Nephron (organoid): ENCODE measurements at regions not wholly inside any gene's neighbourhood (a gene's known extent, or its start where the extent isn't known, plus 50 kb on each side); places are given as distances from the start of the nearest gene placed in this dataset.
A peak's percentile ranks its signal among the peaks of the same experiment; 100 is the strongest.

ENCODE experiments used
- H3K27ac Mint-ChIP-seq, 3 experiments: 2 replicates each; pipeline ENCODE4 v1.8.0; 2020; ENCODE audit warnings: mixed read lengths in 3 of 3, mild to moderate bottlenecking in 2 of 3, moderate library complexity in 1 of 3
- H3K27me3 Mint-ChIP-seq: 2 replicates; pipeline ENCODE4 v1.8.0; 2021; ENCODE audit warnings: low read depth, mild to moderate bottlenecking, moderate library complexity, mixed read lengths
- H3K36me3 Mint-ChIP-seq: 2 replicates; pipeline ENCODE4 v1.8.0; 2020; ENCODE audit warnings: low read depth, mixed read lengths
- H3K4me1 Mint-ChIP-seq: 2 replicates; pipeline ENCODE4 v1.8.0; 2020; ENCODE audit warnings: mixed read lengths
- H3K4me3 Mint-ChIP-seq, 3 experiments: 2 replicates each; pipeline ENCODE4 v1.8.0; 2020; ENCODE audit warnings: mild to moderate bottlenecking in 3 of 3, mixed read lengths in 3 of 3, moderate library complexity in 2 of 3
- H3K9me3 Mint-ChIP-seq: 2 replicates; pipeline ENCODE4 v1.8.0; 2020; ENCODE audit warnings: mixed read lengths
- TF ChIP-seq, protein P1 (sequence below), 3 experiments: fragments of 200-600 bp; sonication (generic); IDR thresholded peaks; one replicate each; pipeline ENCODE4 v1.5.0; 2021; ENCODE audit warnings: antibody characterized with exemption in 3 of 3; ENCODE audit not compliant: unreplicated experiment in 3 of 3

DNA sequence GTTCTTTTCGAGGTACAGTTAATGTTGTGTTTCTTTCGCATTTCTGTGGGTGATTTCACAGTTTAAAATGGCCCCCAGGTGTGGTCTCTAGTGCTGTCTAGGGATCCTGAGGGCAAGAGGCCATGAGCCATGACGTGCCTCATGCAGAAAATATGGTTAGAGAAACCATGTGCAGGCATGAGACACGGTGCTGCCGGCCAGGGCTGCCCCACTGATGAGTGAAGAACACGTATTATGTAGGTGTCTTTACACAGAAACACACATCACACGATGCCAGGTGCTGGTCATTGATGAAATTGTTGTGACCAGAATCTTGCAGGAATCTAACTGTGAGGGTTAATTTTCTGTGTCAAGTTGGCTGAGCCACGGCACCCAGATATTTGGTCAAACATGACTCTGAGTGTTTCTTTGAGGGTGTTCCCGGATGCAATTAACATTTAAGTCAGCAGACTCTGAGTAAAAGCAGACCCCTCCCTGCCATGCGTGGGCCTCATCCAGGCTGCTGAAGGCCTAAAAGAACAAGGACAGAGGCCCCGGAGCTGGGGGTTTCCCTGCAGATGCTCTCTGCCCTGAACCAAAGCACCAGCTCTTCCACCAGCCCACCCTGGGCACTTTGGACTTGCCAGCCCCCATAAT is 463.0 kb upstream of the MYT1L start:
- peaks cover 13% of the 10 kb centered on the region for H3K27me3 Mint-ChIP-seq
- peak overlapping the region in 1 of 3 experiments; percentile 82 for H3K27ac Mint-ChIP-seq
- no peaks in the 10 kb centered on the region for H3K36me3 Mint-ChIP-seq
- peaks cover 5% of the 10 kb centered on the region for H3K4me1 Mint-ChIP-seq
- TF ChIP-seq, protein P1, sequence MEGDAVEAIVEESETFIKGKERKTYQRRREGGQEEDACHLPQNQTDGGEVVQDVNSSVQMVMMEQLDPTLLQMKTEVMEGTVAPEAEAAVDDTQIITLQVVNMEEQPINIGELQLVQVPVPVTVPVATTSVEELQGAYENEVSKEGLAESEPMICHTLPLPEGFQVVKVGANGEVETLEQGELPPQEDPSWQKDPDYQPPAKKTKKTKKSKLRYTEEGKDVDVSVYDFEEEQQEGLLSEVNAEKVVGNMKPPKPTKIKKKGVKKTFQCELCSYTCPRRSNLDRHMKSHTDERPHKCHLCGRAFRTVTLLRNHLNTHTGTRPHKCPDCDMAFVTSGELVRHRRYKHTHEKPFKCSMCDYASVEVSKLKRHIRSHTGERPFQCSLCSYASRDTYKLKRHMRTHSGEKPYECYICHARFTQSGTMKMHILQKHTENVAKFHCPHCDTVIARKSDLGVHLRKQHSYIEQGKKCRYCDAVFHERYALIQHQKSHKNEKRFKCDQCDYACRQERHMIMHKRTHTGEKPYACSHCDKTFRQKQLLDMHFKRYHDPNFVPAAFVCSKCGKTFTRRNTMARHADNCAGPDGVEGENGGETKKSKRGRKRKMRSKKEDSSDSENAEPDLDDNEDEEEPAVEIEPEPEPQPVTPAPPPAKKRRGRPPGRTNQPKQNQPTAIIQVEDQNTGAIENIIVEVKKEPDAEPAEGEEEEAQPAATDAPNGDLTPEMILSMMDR (IDR thresholded peaks at IDR 0.05; ENCODE audit: unreplicated experiment in 3 of 3) = no peak
- H3K4me3 Mint-ChIP-seq = no peak overlapping the region
- H3K9me3 Mint-ChIP-seq = peaks cover 4% of the 10 kb centered on the region

GRCh38 chr2:2793514-2793913 is 462.4 kb upstream of the MYT1L start:
- no peak overlapping the region for H3K27ac Mint-ChIP-seq
- H3K9me3 Mint-ChIP-seq = peaks cover 4% of the 10 kb centered on the region
- H3K36me3 Mint-ChIP-seq = no peaks in the 10 kb centered on the region
- TF ChIP-seq, protein P1 (IDR thresholded peaks at IDR 0.05; ENCODE audit: unreplicated experiment in 3 of 3) = no peak
- H3K4me1 Mint-ChIP-seq = peaks cover 8% of the 10 kb centered on the region
- peaks cover 13% of the 10 kb centered on the region for H3K27me3 Mint-ChIP-seq
- H3K4me3 Mint-ChIP-seq = no peak overlapping the region

- TF ChIP-seq, protein P1 (IDR thresholded peaks at IDR 0.05; ENCODE audit: unreplicated experiment in 3 of 3) = no peak
- Mint-ChIP-seq H3K9me3 (peaks cover 4% of the 10 kb centered on the region), H3K27me3 (peaks cover 13% of the 10 kb centered on the region), H3K4me1 (peaks cover 14% of the 10 kb centered on the region), H3K27ac (no peak overlapping the region), H3K4me3 (no peak overlapping the region), H3K36me3 (no peaks in the 10 kb centered on the region)
Measured at GRCh38 chr2:2791606-2792005, 460.5 kb upstream of the MYT1L start.

DNA sequence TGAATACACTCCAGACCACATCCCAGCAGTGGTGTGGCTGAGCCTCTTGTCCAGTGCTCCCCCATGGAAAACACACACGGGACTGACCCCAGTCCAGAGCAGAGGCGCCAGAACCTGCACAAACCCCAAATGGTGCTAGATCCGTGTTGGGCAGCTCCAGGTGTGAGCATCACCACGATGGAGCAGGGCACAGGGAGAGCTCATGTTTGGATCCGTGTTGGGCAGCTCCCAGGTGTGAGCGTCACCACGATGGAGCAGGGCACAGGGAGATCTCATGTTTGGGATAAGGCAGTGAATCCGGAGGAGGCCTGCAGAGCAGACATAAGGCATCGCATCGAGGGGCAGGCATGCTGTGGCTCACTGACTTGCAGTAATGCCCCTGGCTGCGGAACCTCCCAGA is 460.0 kb upstream of the MYT1L start:
- H3K4me1 Mint-ChIP-seq = peaks cover 14% of the 10 kb centered on the region
- TF ChIP-seq, protein P1 (IDR thresholded peaks at IDR 0.05; ENCODE audit: unreplicated experiment in 3 of 3) = no peak
- H3K36me3 Mint-ChIP-seq = no peaks in the 10 kb centered on the region
- peaks cover 4% of the 10 kb centered on the region for H3K9me3 Mint-ChIP-seq
- H3K27ac Mint-ChIP-seq = no peak overlapping the region
- H3K4me3 Mint-ChIP-seq = no peak overlapping the region
- H3K27me3 Mint-ChIP-seq = peaks cover 13% of the 10 kb centered on the region

- TF ChIP-seq, protein P1 (IDR thresholded peaks at IDR 0.05; ENCODE audit: unreplicated experiment in 3 of 3) = no peak
- H3K9me3 Mint-ChIP-seq = no peaks in the 10 kb centered on the region
- no peak overlapping the region for H3K27ac Mint-ChIP-seq
- peaks cover 9% of the 10 kb centered on the region for H3K4me1 Mint-ChIP-seq
- peaks cover 13% of the 10 kb centered on the region for H3K27me3 Mint-ChIP-seq
- H3K36me3 Mint-ChIP-seq = no peaks in the 10 kb centered on the region
- H3K4me3 Mint-ChIP-seq = no peak overlapping the region
Measured at GRCh38 chr2:2788076-2788475, 457.0 kb upstream of the MYT1L start.

DNA sequence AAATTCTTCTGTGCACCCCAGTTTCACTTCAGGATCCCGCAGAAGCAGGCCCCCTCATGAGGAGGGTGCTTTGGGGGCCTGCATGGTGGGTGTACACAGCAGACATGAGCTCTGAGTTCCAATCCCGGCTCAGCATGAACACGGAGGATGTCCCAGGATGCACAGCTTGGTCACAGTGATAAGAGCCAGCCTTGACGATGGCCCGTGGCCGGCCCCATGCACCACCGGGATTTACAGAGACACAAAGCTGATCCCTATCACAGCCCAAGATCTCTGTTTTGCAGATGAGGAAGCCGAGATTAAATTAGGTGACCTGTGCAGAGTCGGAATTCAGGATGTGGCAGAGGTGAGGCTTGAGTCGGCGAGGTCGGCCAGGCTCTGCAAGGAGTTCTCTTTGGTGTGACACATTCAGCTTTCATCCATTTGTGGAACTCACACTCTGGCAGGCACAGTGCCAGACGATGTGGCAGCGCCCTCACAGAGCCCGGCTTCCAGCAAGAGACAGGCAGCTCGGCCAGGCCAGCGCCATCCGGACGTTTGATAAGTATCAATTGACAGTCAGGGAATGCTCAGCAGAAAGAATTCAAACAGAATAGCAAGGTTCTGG is 456.3 kb upstream of the MYT1L start:
- Mint-ChIP-seq H3K4me3 (no peak overlapping the region), H3K9me3 (no peaks in the 10 kb centered on the region), H3K4me1 (peaks cover 9% of the 10 kb centered on the region), H3K36me3 (no peaks in the 10 kb centered on the region), H3K27me3 (peaks cover 12% of the 10 kb centered on the region), H3K27ac (no peak overlapping the region)
- TF ChIP-seq, protein P1 (IDR thresholded peaks at IDR 0.05; ENCODE audit: unreplicated experiment in 3 of 3) = no peak
